Nephron (organoid): ENCODE measurements at regions not wholly inside any gene's neighbourhood (a gene's known extent, or its start where the extent isn't known, plus 50 kb on each side); places are given as distances from the start of the nearest gene placed in this dataset.

Source experiments
- H3K27ac Mint-ChIP-seq, 3 experiments: 2 replicates each; pipeline ENCODE4 v1.8.0; 2020; ENCODE audit warnings: mixed read lengths in 3 of 3, mild to moderate bottlenecking in 2 of 3, moderate library complexity in 1 of 3
- H3K27me3 Mint-ChIP-seq: 2 replicates; pipeline ENCODE4 v1.8.0; 2021; ENCODE audit warnings: low read depth, mild to moderate bottlenecking, moderate library complexity, mixed read lengths
- H3K36me3 Mint-ChIP-seq: 2 replicates; pipeline ENCODE4 v1.8.0; 2020; ENCODE audit warnings: low read depth, mixed read lengths
- H3K4me1 Mint-ChIP-seq: 2 replicates; pipeline ENCODE4 v1.8.0; 2020; ENCODE audit warnings: mixed read lengths
- H3K4me3 Mint-ChIP-seq, 3 experiments: 2 replicates each; pipeline ENCODE4 v1.8.0; 2020; ENCODE audit warnings: mild to moderate bottlenecking in 3 of 3, mixed read lengths in 3 of 3, moderate library complexity in 2 of 3
- H3K9me3 Mint-ChIP-seq: 2 replicates; pipeline ENCODE4 v1.8.0; 2020; ENCODE audit warnings: mixed read lengths
- TF ChIP-seq, protein P1 (sequence below), 3 experiments: fragments of 200-600 bp; sonication (generic); IDR thresholded peaks; one replicate each; pipeline ENCODE4 v1.5.0; 2021; ENCODE audit warnings: antibody characterized with exemption in 3 of 3; ENCODE audit not compliant: unreplicated experiment in 3 of 3

DNA sequence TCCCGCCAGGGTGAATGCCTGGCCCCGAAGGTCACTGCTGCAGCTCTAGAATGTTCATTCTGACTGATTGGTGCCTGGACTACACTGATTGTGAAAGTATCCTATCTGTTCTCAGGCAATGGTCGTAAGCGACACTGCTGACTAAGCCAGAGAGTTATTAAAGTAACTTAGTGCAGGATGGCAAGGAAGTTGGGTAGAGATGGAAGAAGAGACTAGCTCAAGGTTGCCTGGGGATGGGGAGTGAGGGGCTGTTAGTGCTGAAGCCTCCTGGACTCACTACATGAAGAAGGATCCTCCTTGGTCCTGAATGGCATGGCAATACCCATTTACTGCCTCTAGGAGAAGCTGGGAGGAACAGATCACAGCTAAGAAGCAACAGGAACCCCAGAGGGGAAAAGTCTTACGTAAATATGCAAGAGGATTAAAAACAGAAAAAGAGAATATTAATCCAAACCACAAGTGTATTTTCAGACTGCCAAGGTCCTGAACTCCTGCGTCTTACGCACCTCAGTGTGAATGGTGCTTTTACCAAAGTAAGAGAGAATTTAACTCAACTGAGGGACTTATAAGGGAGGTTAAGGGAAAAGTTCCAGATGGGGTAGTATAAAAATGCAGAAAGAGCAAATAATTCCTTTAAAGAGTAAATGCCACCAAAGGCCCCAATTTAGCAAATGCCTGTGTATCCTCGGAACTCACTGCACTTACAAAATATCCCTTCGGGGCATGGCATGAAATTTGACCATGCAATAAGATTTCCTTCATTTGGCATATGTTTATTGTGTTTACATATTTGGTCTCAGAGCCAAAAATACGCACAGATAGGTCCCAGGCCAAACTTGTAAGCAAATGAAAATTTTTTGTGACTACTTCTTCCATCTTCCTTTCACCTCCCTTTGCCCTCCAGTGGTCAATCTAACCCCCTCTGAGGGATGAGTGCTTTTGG, 64.0 kb upstream of the DGKG start:
- Mint-ChIP-seq H3K36me3 (no peaks in the 10 kb centered on the region), H3K27ac (peak overlapping the region in 2 of 3 experiments; percentile 3 to 29), H3K9me3 (no peaks in the 10 kb centered on the region), H3K27me3 (peaks cover 15% of the 10 kb centered on the region), H3K4me3 (no peak overlapping the region), H3K4me1 (peaks cover 31% of the 10 kb centered on the region)
- TF ChIP-seq, protein P1, sequence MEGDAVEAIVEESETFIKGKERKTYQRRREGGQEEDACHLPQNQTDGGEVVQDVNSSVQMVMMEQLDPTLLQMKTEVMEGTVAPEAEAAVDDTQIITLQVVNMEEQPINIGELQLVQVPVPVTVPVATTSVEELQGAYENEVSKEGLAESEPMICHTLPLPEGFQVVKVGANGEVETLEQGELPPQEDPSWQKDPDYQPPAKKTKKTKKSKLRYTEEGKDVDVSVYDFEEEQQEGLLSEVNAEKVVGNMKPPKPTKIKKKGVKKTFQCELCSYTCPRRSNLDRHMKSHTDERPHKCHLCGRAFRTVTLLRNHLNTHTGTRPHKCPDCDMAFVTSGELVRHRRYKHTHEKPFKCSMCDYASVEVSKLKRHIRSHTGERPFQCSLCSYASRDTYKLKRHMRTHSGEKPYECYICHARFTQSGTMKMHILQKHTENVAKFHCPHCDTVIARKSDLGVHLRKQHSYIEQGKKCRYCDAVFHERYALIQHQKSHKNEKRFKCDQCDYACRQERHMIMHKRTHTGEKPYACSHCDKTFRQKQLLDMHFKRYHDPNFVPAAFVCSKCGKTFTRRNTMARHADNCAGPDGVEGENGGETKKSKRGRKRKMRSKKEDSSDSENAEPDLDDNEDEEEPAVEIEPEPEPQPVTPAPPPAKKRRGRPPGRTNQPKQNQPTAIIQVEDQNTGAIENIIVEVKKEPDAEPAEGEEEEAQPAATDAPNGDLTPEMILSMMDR (IDR thresholded peaks at IDR 0.05; ENCODE audit: unreplicated experiment in 3 of 3): peak in 1 of 3 experiments; percentile 18

DNA sequence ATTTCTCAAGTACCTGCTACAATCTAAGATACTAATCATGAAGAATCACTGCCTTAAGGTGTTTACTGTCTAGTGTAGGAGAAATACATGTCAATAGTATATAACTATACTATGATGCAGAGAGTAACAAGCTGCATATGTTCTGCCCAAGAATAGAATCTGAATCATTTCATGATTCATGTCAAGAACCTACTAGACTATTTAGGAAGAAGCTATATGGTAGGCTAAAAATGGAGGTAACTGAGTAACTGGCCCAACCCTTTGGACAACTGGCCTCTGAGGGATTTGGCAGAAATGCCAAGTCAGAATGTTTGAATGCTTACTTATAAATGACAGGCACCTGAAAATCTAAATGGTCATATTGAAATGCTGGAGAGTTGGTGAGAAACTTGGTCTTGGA, 59.9 kb upstream of the DGKG start:
- H3K36me3 Mint-ChIP-seq: no peaks in the 10 kb centered on the region
- H3K9me3 Mint-ChIP-seq: no peaks in the 10 kb centered on the region
- no peak overlapping the region for H3K27ac Mint-ChIP-seq
- peaks cover 21% of the 10 kb centered on the region for H3K4me1 Mint-ChIP-seq
- peaks cover 15% of the 10 kb centered on the region for H3K27me3 Mint-ChIP-seq
- H3K4me3 Mint-ChIP-seq: no peak overlapping the region
- TF ChIP-seq, protein P1 (IDR thresholded peaks at IDR 0.05; ENCODE audit: unreplicated experiment in 3 of 3): no peak

DNA sequence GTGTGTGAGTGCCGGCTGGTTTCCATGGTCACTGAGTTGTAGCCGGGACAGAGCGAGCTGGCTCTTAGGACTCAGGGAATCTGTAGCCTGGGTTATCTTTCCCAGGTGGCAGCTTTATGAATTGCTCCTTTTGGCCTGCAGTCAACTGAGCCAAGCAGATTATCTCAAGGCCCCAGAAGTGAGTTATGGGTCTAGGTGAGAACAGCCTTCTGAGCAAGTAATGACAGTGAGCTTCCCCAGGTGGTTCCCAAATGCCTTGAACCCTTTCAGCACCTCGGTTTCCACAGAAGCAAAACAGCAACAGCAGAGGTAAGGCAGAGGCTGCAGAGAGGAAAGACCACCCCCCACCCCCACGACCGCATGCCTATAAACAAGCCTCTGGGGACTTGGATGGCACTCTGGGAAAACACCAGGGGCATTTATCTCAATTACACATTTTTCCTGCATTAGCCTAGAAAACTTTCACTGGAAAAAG, 56.7 kb upstream of the DGKG start:
- TF ChIP-seq, protein P1 (IDR thresholded peaks at IDR 0.05; ENCODE audit: unreplicated experiment in 3 of 3): no peak
- Mint-ChIP-seq H3K27ac (no peak overlapping the region), H3K36me3 (no peaks in the 10 kb centered on the region), H3K4me3 (no peak overlapping the region), H3K4me1 (peaks cover 18% of the 10 kb centered on the region), H3K27me3 (peaks cover 36% of the 10 kb centered on the region), H3K9me3 (no peaks in the 10 kb centered on the region)

DNA sequence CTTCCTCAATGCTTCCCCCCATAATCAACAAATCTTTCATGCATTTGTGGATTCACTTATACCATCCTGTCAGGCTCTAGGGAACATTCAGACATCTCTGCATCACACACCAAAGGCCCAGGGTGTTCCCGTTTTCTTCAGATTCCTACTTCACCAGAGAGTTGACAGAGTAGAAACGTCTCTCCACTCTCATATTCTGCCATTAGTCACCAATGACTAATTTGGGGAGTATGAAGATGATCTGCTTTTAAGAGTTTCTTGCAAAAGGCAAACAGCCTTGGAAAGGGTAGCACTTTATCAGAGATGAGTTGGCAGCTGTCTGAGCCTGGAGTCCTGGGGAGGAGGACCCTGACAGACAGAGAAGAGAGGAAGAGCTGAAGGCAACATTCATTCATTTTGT, 55.8 kb upstream of the DGKG start:
- TF ChIP-seq, protein P1 (IDR thresholded peaks at IDR 0.05; ENCODE audit: unreplicated experiment in 3 of 3): no peak
- no peak overlapping the region for H3K4me3 Mint-ChIP-seq
- peaks cover 19% of the 10 kb centered on the region for H3K4me1 Mint-ChIP-seq
- H3K9me3 Mint-ChIP-seq: no peaks in the 10 kb centered on the region
- peaks cover 44% of the 10 kb centered on the region for H3K27me3 Mint-ChIP-seq
- no peaks in the 10 kb centered on the region for H3K36me3 Mint-ChIP-seq
- H3K27ac Mint-ChIP-seq: no peak overlapping the region

DNA sequence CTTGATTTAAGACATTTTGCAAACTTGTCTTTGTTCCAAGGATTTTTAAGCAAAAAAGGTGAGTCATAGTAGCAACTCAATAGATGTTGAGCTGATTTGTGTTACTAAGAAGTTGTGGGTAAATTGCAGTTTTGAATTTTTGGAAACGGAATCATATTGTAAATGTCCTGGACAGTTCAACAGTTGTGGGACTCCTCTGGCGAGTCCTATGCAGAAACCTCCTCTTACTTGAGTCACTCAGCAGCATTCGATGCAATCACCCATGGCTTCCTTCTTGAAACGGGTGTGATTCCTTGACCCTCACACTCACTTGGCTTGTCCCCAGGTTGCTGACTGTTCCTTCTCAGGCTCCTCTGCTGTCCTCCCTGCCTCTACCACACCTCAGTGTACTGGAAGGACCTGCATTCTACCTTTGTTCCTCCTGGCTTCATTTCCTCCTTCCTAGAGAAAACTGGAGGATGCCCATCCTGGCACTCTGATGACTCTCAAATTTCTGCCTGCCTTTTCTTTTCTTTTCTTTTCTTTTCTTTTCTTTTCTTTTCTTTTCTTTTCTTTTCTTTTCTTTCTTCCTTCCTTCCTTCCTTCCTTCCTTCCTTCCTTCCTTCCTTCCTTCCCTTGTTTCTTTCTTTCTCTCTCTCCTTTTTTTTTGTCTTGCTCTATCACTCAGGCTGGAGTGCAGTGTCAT, 52.8 kb upstream of the DGKG start:
- Mint-ChIP-seq H3K27me3 (peaks cover 52% of the 10 kb centered on the region), H3K36me3 (no peaks in the 10 kb centered on the region), H3K9me3 (no peaks in the 10 kb centered on the region), H3K27ac (peak overlapping the region in 1 of 3 experiments; percentile 80), H3K4me1 (peaks cover 19% of the 10 kb centered on the region), H3K4me3 (peak overlapping the region in 1 of 3 experiments; percentile 72)
- TF ChIP-seq, protein P1 (IDR thresholded peaks at IDR 0.05; ENCODE audit: unreplicated experiment in 3 of 3): no peak
